ENCODE measurements at regions not wholly inside any gene's neighbourhood (a gene's known extent, or its start where the extent isn't known, plus 50 kb on each side); places are given as distances from the start of the nearest gene placed in this dataset.

DNA sequence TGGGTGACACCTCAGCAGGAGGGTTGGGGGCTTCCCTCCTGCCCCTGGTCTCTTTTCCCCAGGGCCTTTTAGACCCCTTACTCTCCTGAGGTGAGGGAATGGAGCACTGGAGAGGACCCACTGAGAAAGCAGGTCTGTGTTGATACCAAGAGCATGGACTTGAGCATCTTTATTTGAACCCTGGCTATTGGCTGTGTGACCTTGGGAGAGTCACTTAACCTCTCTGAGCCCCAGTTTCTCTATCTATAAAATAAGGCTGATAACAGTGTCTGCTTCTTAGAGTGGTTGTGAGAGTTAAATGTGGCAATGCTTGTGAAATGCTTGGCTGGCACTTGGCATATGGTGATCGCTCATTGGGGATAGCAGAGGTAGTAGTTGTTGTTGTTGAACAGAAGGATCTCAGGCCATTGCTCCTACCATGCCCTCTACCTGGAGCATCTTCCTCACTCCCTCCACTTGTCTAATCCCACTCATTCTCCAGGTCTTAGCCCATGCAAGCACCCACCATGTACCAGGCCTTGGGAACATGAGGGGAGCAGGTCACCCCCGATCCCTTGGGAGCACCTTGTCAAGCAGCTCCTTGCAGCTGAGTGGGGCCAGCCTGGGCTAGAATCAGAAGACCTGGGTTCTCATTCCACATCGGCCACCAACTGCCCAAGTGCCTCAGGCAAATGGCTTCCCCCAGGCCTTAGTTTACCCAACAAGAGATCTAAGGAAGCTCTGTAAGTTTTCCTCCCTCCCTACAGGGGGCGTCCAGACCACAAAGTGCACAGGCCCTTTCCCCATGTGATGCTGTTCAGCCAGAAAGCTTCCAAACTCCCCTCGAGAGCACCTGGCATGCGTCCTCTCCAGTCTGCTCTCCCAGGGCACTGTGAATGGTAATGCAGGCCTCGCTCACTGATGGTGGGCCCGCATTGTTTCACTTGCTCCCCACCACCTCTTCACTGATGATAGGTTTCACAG lies 96.7 kb downstream of the LSM3 start:
- Histone ChIP-seq H3K4me3 (ENCODE audit: low read length) (no peak overlapping the region), H3K27ac (ENCODE audit: low read length) (no peak overlapping the region), H3K27me3 (ENCODE audit: insufficient read depth, low read length) (0 out of 2 replicates have a peak, but pooled peaks cover 7% of the 10 kb centered on the region), H3K9ac (ENCODE audit: low read depth, low read length) (no peak overlapping the region), H3K9me3 (ENCODE audit: insufficient read depth, low read depth, low read length) (no peaks in the 10 kb centered on the region), H3K36me3 (ENCODE audit: insufficient read depth, low read depth, low read length) (no peaks in the 10 kb centered on the region), H3K4me1 (ENCODE audit: insufficient read depth, low read length) (peaks cover 22% of the 10 kb centered on the region)

DNA sequence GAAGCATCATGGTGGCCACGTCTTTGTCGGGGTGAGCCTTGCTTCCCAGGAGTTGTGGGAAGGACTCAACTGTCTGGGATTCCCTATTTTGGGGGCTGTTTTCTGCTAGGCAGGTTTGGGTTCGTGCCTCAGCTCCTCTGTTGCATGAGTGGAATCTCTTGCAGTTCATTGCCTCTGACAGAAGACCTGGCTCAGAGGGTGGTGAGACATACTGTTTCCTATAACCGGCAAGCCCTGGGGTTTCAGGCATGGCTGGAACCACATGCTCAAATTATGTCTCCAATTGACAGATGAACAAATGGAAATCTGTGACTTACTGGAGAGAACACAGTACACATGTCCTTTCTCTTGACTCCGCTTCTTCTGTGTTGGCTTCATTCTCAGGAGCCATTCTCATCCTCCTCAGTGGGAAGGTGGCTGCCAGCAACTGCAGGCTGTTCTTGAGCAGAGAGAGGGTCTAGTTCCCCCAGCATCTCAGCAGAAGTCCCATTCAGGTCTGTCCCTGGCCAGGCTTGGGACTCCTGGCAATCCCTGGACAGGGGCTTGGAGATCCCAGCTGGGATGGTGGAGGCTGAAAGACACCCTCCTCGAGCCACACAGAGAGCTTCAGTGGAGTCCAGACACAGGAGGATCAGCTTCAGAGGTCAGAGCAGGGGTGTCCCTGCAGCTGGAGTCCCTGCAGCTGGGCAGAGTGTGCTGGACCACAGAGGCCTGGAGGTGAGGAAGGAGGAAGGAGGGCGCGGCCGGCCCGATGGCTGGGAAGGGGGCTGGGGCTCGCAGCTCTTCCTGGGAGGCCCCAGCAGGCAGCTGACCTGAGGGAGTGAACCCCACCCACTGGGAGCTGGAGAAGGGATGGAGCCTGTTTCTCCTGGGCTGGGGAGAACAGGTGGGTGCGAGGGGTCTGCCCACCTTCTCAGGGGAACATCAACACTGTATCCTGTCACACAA lies 97.6 kb downstream of the LSM3 start:
- no peaks in the 10 kb centered on the region for H3K9me3 ChIP-seq (ENCODE audit: insufficient read depth, low read depth, low read length)
- peaks cover 22% of the 10 kb centered on the region for H3K4me1 ChIP-seq (ENCODE audit: insufficient read depth, low read length)
- H3K9ac ChIP-seq (ENCODE audit: low read depth, low read length): no peak overlapping the region
- H3K27ac ChIP-seq (ENCODE audit: low read length): no peak overlapping the region
- H3K4me3 ChIP-seq (ENCODE audit: low read length): no peak overlapping the region
- no peaks in the 10 kb centered on the region for H3K36me3 ChIP-seq (ENCODE audit: insufficient read depth, low read depth, low read length)
- H3K27me3 ChIP-seq (ENCODE audit: insufficient read depth, low read length): 0 out of 2 replicates have a peak, but pooled peaks cover 7% of the 10 kb centered on the region

- H3K27me3 ChIP-seq (ENCODE audit: insufficient read depth, low read length): 0 out of 2 replicates have a peak, but pooled peaks cover 7% of the 10 kb centered on the region
- H3K9me3 ChIP-seq (ENCODE audit: insufficient read depth, low read depth, low read length): no peaks in the 10 kb centered on the region
- no peak overlapping the region for H3K27ac ChIP-seq (ENCODE audit: low read length)
- no peak overlapping the region for H3K4me3 ChIP-seq (ENCODE audit: low read length)
- no peak overlapping the region for H3K9ac ChIP-seq (ENCODE audit: low read depth, low read length)
- peaks cover 22% of the 10 kb centered on the region for H3K4me1 ChIP-seq (ENCODE audit: insufficient read depth, low read length)
- H3K36me3 ChIP-seq (ENCODE audit: insufficient read depth, low read depth, low read length): no peaks in the 10 kb centered on the region
These were observed 98.9 kb downstream of the LSM3 start for GRCh38 chr3:14277557-14277956.

GRCh38 chr3:14278265-14278798 lies 99.7 kb downstream of the LSM3 start:
- Histone ChIP-seq H3K27me3 (ENCODE audit: insufficient read depth, low read length) (0 out of 2 replicates have a peak, but pooled peaks cover 7% of the 10 kb centered on the region), H3K4me1 (ENCODE audit: insufficient read depth, low read length) (peaks cover 20% of the 10 kb centered on the region), H3K4me3 (ENCODE audit: low read length) (no peak overlapping the region), H3K9me3 (ENCODE audit: insufficient read depth, low read depth, low read length) (no peaks in the 10 kb centered on the region), H3K27ac (ENCODE audit: low read length) (no peak overlapping the region), H3K9ac (ENCODE audit: low read depth, low read length) (peak overlapping the region; percentile 29; the same call in 1 of the 2 replicates), H3K36me3 (ENCODE audit: insufficient read depth, low read depth, low read length) (no peaks in the 10 kb centered on the region)

GRCh38 chr3:14278799-14279625 lies 100.4 kb downstream of the LSM3 start:
- Histone ChIP-seq H3K27ac (ENCODE audit: low read length) (no peak overlapping the region), H3K9me3 (ENCODE audit: insufficient read depth, low read depth, low read length) (no peaks in the 10 kb centered on the region), H3K36me3 (ENCODE audit: insufficient read depth, low read depth, low read length) (no peaks in the 10 kb centered on the region), H3K9ac (ENCODE audit: low read depth, low read length) (peak overlapping the region; percentile 29; the same call in 1 of the 2 replicates), H3K27me3 (ENCODE audit: insufficient read depth, low read length) (0 out of 2 replicates have a peak, but pooled peaks cover 7% of the 10 kb centered on the region), H3K4me3 (ENCODE audit: low read length) (no peak overlapping the region), H3K4me1 (ENCODE audit: insufficient read depth, low read length) (peaks cover 13% of the 10 kb centered on the region)

DNA sequence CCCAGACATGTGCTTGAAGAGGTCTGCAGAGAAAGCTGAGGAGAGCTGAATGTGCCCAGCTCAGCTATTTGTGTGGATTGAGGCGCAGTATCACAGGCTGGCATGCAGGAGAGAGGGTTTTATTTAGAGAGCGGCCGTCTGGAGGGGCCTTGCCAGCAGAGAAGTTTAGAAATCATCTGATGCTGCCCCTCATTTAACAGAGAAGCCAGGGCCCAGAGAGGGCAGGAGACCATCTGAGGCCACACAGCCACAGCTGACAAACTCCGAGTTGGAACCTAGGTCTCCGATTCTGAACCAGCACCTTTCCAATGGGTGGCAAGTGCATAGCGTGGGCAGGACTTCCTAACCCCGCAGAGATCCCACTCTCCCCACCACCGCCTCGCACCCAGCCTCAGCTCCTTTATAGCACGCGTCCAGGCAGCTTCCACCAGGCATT lies 101.0 kb downstream of the LSM3 start:
- 0 out of 2 replicates have a peak overlapping the region, but pooled peaks have one; percentile 29 for H3K9ac ChIP-seq (ENCODE audit: low read depth, low read length)
- H3K4me3 ChIP-seq (ENCODE audit: low read length): no peak overlapping the region
- H3K4me1 ChIP-seq (ENCODE audit: insufficient read depth, low read length): peaks cover 14% of the 10 kb centered on the region
- 0 out of 2 replicates have a peak, but pooled peaks cover 7% of the 10 kb centered on the region for H3K27me3 ChIP-seq (ENCODE audit: insufficient read depth, low read length)
- H3K9me3 ChIP-seq (ENCODE audit: insufficient read depth, low read depth, low read length): no peaks in the 10 kb centered on the region
- no peaks in the 10 kb centered on the region for H3K36me3 ChIP-seq (ENCODE audit: insufficient read depth, low read depth, low read length)
- H3K27ac ChIP-seq (ENCODE audit: low read length): no peak overlapping the region

DNA sequence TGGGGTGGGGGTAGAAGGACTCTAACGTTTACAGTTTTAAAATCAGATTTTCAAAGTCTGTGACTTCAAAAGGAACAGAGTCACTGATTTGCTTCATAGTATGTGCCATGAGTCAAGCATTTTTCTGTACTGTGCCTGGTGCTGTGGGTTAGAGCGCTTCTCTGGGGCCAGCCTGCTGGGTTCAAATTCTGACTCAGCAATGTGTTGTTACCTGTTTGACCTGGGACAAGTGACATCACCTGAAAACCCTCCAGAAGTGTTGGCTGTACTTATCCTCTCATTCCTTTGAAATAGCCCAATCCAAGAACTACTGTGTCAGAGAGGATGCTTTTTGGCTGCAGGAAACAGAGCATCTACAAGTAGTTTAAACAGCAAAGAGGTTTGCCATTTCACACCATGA lies 101.7 kb downstream of the LSM3 start:
- H3K9ac ChIP-seq (ENCODE audit: low read depth, low read length): no peak overlapping the region
- 0 out of 2 replicates have a peak, but pooled peaks cover 7% of the 10 kb centered on the region for H3K27me3 ChIP-seq (ENCODE audit: insufficient read depth, low read length)
- H3K9me3 ChIP-seq (ENCODE audit: insufficient read depth, low read depth, low read length): no peaks in the 10 kb centered on the region
- H3K4me3 ChIP-seq (ENCODE audit: low read length): no peak overlapping the region
- H3K36me3 ChIP-seq (ENCODE audit: insufficient read depth, low read depth, low read length): no peaks in the 10 kb centered on the region
- peaks cover 18% of the 10 kb centered on the region for H3K4me1 ChIP-seq (ENCODE audit: insufficient read depth, low read length)
- no peak overlapping the region for H3K27ac ChIP-seq (ENCODE audit: low read length)

DNA sequence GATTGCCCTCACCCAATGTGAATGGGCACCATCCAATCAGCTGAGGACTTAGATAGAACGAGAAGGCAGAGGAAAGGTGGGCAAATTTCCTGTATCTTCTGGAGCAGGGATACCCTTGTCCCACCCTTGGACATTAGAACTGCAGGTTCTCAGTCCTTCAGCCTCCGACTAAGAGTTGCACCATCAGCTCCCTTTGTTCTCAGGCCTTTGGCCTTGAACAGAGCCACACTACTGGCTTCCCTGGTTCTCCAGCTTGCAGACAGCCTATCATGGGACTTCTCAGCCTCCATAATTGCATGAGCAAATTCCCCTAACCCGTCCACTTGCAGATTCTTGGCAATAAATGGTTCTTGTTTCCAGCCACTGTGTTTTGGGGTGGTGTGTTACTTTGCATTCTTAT lies 102.4 kb downstream of the LSM3 start:
- Histone ChIP-seq H3K27me3 (ENCODE audit: insufficient read depth, low read length) (0 out of 2 replicates have a peak, but pooled peaks cover 4% of the 10 kb centered on the region), H3K9ac (ENCODE audit: low read depth, low read length) (no peak overlapping the region), H3K9me3 (ENCODE audit: insufficient read depth, low read depth, low read length) (no peaks in the 10 kb centered on the region), H3K4me1 (ENCODE audit: insufficient read depth, low read length) (peaks cover 24% of the 10 kb centered on the region), H3K4me3 (ENCODE audit: low read length) (no peak overlapping the region), H3K36me3 (ENCODE audit: insufficient read depth, low read depth, low read length) (no peaks in the 10 kb centered on the region), H3K27ac (ENCODE audit: low read length) (no peak overlapping the region)

- Histone ChIP-seq H3K27me3 (ENCODE audit: insufficient read depth, low read length) (no peaks in the 10 kb centered on the region), H3K36me3 (ENCODE audit: insufficient read depth, low read depth, low read length) (no peaks in the 10 kb centered on the region), H3K4me1 (ENCODE audit: insufficient read depth, low read length) (peaks cover 25% of the 10 kb centered on the region)
These were observed 103.5 kb downstream of the LSM3 start for GRCh38 chr3:14282001-14282705.

GRCh38 chr3:14282706-14283075 lies 104.1 kb downstream of the LSM3 start:
- Histone ChIP-seq H3K9ac (ENCODE audit: low read depth, low read length) (no peak overlapping the region), H3K9me3 (ENCODE audit: insufficient read depth, low read depth, low read length) (no peaks in the 10 kb centered on the region), H3K27me3 (ENCODE audit: insufficient read depth, low read length) (no peaks in the 10 kb centered on the region), H3K4me1 (ENCODE audit: insufficient read depth, low read length) (peaks cover 25% of the 10 kb centered on the region), H3K27ac (ENCODE audit: low read length) (no peak overlapping the region), H3K36me3 (ENCODE audit: insufficient read depth, low read depth, low read length) (no peaks in the 10 kb centered on the region), H3K4me3 (ENCODE audit: low read length) (no peak overlapping the region)

More at GRCh38 chr3:14282001-14282705, 103.5 kb downstream of the LSM3 start:
- no peak overlapping the region for H3K4me3 ChIP-seq (ENCODE audit: low read length)
- no peak overlapping the region for H3K9ac ChIP-seq (ENCODE audit: low read depth, low read length)
- no peaks in the 10 kb centered on the region for H3K9me3 ChIP-seq (ENCODE audit: insufficient read depth, low read depth, low read length)
- H3K27ac ChIP-seq (ENCODE audit: low read length): no peak overlapping the region

Data from iPS-20b (cell line).